AG04449 (cell line): ENCODE measurements at regions not wholly inside any gene's neighbourhood (a gene's known extent, or its start where the extent isn't known, plus 50 kb on each side); places are given as distances from the start of the nearest gene placed in this dataset.
"Not testable (repeated sequence)": the region's sequence is repeated elsewhere in the genome, so short reads cannot be mapped to it uniquely, and the experiment has no call there.

ENCODE experiments used
- CTCF ChIA-PET: fragments of 350-600 bp; formaldehyde crosslinking; extraction: SDS; loops from one replicate; lab custom pipeline; 2021; ENCODE audit warnings: antibody characterized with exemption; lab: Yijun Ruan, JAX
- POLR2A ChIA-PET: fragments of 400-600, 350-600 bp; formaldehyde crosslinking; extraction: SDS; loops from one replicate; lab custom pipeline; 2020; ENCODE audit warnings: antibody characterized with exemption, inconsistent platforms; lab: Yijun Ruan, JAX
- DNase-seq: peaks from one replicate; pipeline ENCODE4 v3.0.0-alpha.2; 2010; ENCODE audit warnings: low read depth, low spot score
- H3K4me3 ChIP-seq: 2 replicates; pipeline ENCODE4 v1.5.1; 2011; ENCODE audit warnings: low read depth, mild to moderate bottlenecking, control low read depth, low read length
- TF ChIP-seq, protein P1 (sequence below): IDR thresholded peaks from one replicate; pipeline ENCODE4 v1.5.1; 2011; ENCODE audit warnings: mild to moderate bottlenecking, moderate library complexity, low read length, control low read depth, inconsistent platforms; ENCODE audit not compliant: insufficient read depth; ENCODE audit errors: missing control alignments

DNA sequence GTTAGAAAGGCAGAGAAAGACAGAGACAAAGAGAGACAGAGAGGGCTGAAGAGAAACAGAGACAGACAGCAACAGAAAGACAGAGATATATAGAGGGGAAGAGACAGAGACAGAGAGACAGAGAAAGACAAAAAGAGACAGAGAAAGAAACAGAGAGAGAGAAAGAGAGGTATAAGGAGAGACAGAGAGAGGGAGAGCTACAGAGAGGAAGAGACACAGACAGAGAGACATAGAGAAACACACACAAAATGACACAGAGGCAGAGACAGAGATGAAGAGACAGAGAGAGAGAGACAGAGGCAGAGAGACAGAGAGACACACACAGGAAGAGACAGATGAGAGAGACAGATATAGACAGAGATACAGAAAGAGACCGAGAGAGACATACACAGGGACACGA lies 168.6 kb downstream of the TMEM121 start:
- ChIA-PET CTCF (no interaction called here), POLR2A (no interaction called here)

DNA sequence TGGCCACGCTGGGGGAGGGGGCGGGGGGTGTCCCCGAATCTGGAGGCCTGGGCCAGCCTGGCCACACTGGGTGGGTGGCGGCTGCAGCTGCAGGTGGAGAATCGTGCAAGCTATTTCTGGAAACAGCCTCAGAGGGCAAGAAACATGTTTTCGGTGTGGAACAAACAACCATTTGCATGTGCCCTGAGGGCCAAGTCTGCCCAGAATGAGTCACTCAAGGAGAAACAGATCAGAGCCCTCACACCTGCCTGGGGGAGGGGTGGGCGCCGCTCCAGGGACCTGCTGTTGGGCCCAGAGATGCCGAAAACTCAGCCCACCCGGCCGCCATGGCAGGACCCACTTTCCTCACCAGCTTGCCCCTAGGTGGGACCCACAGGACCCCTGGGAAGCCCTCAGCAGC lies 170.0 kb downstream of the TMEM121 start:
- DNase-seq, CTCF ChIA-PET, H3K4me3 ChIP-seq, POLR2A ChIA-PET: not testable (repeated sequence)

More for the DNA sequence above, 168.6 kb downstream of the TMEM121 start:
- H3K4me3 ChIP-seq, result no peak overlapping the region
- TF ChIP-seq, protein P1, sequence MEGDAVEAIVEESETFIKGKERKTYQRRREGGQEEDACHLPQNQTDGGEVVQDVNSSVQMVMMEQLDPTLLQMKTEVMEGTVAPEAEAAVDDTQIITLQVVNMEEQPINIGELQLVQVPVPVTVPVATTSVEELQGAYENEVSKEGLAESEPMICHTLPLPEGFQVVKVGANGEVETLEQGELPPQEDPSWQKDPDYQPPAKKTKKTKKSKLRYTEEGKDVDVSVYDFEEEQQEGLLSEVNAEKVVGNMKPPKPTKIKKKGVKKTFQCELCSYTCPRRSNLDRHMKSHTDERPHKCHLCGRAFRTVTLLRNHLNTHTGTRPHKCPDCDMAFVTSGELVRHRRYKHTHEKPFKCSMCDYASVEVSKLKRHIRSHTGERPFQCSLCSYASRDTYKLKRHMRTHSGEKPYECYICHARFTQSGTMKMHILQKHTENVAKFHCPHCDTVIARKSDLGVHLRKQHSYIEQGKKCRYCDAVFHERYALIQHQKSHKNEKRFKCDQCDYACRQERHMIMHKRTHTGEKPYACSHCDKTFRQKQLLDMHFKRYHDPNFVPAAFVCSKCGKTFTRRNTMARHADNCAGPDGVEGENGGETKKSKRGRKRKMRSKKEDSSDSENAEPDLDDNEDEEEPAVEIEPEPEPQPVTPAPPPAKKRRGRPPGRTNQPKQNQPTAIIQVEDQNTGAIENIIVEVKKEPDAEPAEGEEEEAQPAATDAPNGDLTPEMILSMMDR, result no peak
- DNase-seq, result no peak

DNA sequence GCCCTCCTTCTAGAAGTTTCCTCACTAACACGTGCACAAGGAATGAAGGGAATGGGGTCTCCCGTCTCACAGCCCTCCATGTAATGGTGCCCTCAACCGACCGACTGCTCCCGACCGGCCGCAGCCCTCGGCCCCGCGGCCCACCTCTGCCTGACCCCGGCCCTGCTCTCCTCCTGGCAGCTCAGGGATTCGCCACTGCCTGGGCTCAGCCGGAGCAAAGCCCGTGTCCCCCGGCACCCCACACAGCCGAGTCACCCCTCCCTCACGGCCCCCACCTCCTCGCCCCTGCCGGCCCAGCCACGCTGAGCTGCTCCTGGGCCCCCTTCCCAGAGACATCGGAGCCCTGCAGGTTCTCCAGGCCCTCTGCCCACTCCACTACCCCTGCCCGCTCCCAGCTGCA lies 171.0 kb downstream of the TMEM121 start:
- POLR2A ChIA-PET, CTCF ChIA-PET, H3K4me3 ChIP-seq, DNase-seq: not testable (repeated sequence)

DNA sequence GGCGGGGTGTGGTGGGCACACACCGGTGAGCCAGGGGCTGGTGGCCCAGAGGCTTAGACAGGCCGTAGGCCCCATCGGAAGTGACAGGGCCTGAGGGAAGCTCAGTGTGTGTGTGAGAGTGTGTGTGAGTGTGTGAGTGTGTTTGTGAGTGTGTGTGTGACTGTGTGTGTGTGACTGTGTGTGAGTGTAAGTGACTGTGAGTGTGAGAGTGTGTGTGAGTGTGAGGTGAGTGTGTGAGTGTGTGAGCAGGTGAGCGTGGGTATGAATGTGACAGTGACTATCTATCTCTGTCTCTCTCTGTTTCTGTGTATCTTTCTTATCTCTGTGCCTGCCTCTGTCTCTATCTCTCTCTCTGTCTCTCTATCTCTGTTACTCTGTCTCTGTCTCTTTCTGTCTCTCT lies 171.6 kb downstream of the TMEM121 start:
- DNase-seq, H3K4me3 ChIP-seq, CTCF ChIA-PET, POLR2A ChIA-PET: not testable (repeated sequence)

DNA sequence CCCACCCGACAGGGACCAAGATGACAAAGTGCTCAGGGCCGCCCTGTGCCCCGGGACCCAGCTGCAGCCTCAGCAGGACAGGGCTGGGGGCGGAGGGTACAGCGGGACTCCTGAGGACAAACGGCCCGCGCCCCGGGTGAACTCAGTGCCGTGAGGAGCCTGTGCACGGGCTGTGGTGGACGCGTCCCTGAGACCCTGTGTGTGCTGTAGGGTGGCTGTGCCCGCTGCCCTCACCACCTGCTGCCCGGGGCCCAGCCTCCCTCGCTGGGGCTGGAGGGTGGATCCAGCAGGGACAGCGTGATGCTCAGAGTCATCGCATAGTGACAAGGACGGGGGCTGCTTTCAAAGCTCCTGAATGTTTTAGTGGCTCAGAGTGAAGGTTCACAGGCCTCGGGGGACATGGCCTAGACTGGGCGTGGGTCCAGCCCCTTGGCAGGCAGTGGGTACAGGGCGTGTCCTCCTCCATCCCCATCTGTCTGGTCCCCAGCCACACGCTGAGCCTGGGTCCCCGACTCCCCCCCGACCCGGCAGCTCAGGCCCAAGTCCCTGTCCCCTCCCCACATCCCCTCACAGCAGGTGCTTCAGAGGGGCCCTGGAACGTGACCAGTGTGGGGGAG lies 172.7 kb downstream of the TMEM121 start:
- POLR2A ChIA-PET, H3K4me3 ChIP-seq, CTCF ChIA-PET, DNase-seq: not testable (repeated sequence)

DNA sequence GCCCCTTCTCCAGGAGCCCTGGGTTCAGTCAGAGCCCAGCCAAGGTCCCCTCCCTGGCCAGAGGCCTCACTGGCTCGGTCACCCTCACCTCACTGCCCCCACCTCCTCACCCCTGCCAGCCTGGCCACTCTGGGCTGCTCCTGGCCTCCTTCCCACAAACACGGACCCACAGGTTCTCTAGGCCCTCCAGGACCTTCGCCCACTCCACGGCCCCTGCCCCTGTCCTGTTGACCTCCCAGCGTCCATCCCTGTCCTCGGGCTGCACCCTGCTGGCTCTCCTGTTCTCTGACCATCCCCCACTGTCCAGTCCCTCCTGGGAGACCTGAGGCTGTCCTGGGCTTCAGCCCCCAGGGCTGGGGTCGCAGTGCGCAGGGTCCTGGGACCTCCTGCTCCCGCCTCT lies 173.3 kb downstream of the TMEM121 start:
- POLR2A ChIA-PET, DNase-seq, CTCF ChIA-PET, H3K4me3 ChIP-seq: not testable (repeated sequence)

DNA sequence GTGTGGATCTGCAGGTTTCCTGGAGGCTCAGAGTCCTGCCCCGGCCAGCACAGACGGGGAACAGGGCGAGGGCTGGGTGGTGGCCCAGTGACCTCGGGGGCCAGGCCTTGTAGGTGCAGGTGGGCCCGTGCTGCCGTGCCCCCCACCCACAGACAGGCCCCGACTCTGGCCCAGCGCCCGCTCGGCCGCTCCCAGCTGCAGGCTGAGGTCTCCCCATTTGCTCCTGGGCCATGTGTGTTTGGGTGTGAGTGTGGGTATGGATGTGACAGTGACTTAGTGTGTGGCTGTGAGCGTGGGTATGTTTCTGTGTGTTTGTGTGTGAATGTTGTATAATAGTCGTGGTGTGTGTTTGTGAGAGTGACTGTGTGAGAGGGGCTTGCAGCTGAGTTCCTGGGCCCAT lies 173.8 kb downstream of the TMEM121 start:
- POLR2A ChIA-PET, H3K4me3 ChIP-seq: not testable (repeated sequence)

DNA sequence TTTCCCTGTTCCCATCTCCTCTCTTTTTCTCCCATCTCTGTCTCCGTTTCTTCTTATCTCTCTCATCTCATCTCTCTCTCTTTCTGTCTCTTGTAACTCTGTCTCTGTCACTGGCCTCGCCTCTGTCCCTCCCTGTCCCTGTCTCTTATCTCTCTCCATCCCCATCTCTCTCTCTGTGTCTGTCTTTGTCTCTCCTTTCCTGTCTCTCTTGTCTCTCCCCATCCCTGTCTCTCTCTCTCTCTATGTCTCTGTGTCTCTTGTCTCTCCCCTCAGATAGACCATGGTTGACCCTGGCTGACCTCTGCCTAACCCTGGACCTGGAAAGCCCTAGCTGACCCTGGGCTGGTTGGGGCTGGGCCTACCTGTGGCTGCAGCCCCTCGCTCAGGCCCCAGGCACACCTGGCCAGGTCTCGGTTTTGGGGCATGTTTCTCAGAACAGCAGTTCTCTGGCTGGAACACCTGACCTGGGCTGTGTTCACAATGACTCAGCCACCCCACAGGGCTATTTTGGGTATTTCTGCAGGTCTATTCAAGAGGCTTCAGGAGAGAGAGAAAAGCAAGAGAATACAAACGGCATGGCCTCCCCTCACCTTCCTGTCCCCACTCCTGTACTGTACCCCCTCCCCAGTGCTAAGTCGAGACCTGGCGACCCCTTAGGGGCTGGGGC lies 174.4 kb downstream of the TMEM121 start:
- TF ChIP-seq, protein P1, result no peak
- DNase-seq, result no peak
- no peak overlapping the region for H3K4me3 ChIP-seq
- POLR2A ChIA-PET, result no interaction called here
- CTCF ChIA-PET, result no interaction called here

More for the DNA sequence above, 173.8 kb downstream of the TMEM121 start:
- CTCF ChIA-PET, DNase-seq: not testable (repeated sequence)

DNA sequence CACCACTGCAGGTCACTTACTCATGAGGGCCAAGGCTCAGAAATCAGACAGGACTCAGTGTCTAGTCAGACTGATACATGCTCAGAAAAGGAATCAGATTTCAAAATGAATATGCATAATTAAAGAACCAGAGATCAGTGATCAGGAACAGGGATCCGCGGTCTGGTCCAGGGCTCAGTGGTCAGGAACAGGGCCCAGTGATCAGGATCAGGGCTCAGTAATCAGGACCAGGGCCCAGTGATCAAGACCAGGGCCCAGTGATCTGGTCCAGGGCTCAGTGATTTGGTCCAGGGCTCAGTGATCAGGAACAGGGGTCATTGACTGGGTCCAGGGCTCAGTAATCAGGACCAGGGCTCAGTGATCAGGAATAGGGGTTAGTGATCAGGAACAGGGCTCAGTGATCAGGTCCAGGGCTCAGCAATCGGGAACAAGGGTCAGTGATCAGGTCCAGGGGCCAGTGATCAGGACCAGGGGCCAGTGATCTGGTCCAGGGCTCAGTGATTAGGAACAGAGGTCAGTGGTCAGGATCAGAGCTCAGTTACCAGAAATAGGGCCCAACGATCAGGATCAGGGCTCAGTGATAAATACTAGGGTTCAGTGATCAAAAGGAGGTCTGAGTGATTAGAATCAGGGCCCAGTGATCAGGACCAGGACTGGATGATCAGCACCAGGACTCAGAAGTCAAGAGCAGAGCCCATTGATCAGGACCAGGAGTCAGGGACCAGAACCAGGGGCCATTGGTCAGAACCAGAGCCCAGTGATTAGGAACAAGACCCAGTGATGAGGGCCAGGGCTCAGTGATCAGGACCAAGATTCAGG lies 175.3 kb downstream of the TMEM121 start:
- H3K4me3 ChIP-seq, result no peak overlapping the region
- ChIA-PET POLR2A (no interaction called here), CTCF (no interaction called here)
- DNase-seq, result no peak
- TF ChIP-seq, protein P1, result no peak
